ENCODE measurements at regions not wholly inside any gene's neighbourhood (a gene's known extent, or its start where the extent isn't known, plus 50 kb on each side); places are given as distances from the start of the nearest gene placed in this dataset.

DNA sequence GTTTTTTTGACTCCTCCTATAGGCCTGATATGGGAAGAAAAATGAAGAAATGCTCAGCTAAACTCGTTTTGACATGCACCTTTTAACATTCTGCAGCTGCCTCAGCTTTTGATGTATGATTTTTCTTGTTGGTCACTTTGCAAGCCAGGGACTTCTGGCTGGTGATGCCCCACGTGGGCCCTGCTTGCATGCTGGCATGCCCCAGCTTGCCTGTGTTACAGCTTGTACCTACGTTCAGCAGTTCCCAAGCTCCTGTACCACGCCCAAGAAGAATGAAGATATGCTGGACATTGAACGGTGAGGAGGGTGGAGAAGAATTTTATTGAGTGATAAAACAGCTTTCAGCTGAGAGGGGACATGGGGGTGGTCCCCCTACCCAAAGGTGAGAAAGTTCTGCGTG is 245.6 kb upstream of the FZD8 start:
- no peak overlapping the region for H3K4me3 ChIP-seq
- H3K36me3 ChIP-seq, result no peaks in the 10 kb centered on the region
- peaks cover 0 to 29% (median 26%) of the 10 kb centered on the region in 4 donors for H3K4me1 ChIP-seq
- 28 to 65% methylated on average over 6 of the region's 6 CpGs for WGBS, 2 donors
- H3K27me3 ChIP-seq, result no peaks in the 10 kb centered on the region
- TF ChIP-seq POLR2AphosphoS5 (IDR thresholded peaks at IDR 0.05) (no peak), CTCF (IDR thresholded peaks at IDR 0.05) (no peak), POLR2A (IDR thresholded peaks at IDR 0.05) (no peak), EP300 (IDR thresholded peaks at IDR 0.05) (no peak)
- intact Hi-C loops (cut with DNase I), result no loop called here
- DNase-seq, result no peak
- no peaks in the 10 kb centered on the region for H3K9me3 ChIP-seq
- H3K27ac ChIP-seq, result no peak overlapping the region

- no peak overlapping the region for H3K4me3 ChIP-seq
- H3K27me3 ChIP-seq, result no peaks in the 10 kb centered on the region
- no peak overlapping the region for H3K27ac ChIP-seq
- intact Hi-C loops (cut with DNase I), result no loop called here
- H3K36me3 ChIP-seq, result no peaks in the 10 kb centered on the region
- H3K4me1 ChIP-seq, result peaks cover 0 to 11% (median 10%) of the 10 kb centered on the region in 4 donors
- WGBS, 2 donors, result 48 to 74% methylated on average over 5 of the region's 5 CpGs
- DNase-seq, result no peak
- TF ChIP-seq POLR2AphosphoS5 (IDR thresholded peaks at IDR 0.05), result no peak
- no peak for TF ChIP-seq EP300 (IDR thresholded peaks at IDR 0.05)
- no peak for TF ChIP-seq POLR2A (IDR thresholded peaks at IDR 0.05)
- TF ChIP-seq CTCF (IDR thresholded peaks at IDR 0.05), result no peak
- no peaks in the 10 kb centered on the region for H3K9me3 ChIP-seq
These were observed 243.0 kb upstream of the FZD8 start for GRCh38 chr10:35885076-35885475.

GRCh38 chr10:35884657-35885071 is 242.6 kb upstream of the FZD8 start:
- Histone ChIP-seq H3K4me3 (no peak overlapping the region), H3K27ac (no peak overlapping the region), H3K9me3 (no peaks in the 10 kb centered on the region), H3K36me3 (no peaks in the 10 kb centered on the region), H3K4me1 (peaks cover 0 to 7% (median 6%) of the 10 kb centered on the region in 4 donors), H3K27me3 (no peaks in the 10 kb centered on the region)
- no peak for DNase-seq
- TF ChIP-seq CTCF (IDR thresholded peaks at IDR 0.05) (no peak), POLR2AphosphoS5 (IDR thresholded peaks at IDR 0.05) (no peak), POLR2A (IDR thresholded peaks at IDR 0.05) (no peak), EP300 (IDR thresholded peaks at IDR 0.05) (no peak)
- 43 to 70% methylated on average over 9 of the region's 9 CpGs for WGBS, 2 donors
- intact Hi-C loops (cut with DNase I), result no loop called here

DNA sequence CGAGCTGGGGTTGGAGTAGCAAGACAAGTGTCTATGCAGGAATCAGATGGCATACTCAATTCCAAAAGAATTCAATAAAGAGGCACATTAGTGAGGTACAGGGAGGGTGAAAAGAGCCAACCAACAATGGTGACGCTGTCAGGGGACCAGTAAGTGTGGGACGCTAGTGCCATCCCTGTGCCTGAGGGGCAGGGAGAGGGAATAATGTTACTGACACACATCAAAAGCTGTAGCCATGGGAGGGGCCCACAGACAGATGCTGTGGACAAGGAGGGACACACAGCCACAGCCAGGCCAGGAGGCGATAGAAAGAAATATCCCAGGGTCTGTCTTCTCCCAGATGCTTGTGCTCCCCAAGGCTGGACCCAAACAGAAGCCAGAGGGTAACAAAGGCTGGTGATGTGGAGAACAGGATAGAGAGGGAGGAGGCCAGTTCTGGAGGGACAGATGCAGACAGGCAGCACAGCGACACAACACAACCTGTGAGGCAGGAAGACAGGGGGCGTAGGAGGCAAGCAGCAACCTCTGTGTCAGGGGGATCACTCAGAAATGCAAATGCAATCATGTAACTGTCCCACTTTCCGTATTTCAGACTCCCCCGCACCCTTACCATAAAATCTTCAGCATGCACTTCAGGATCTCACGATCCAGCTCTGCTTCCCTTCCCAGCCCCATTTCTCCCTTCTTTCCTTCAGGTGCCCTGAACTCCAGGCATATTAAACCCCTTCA is 240.5 kb upstream of the FZD8 start:
- no peak for TF ChIP-seq POLR2AphosphoS5 (IDR thresholded peaks at IDR 0.05)
- no peak for TF ChIP-seq POLR2A (IDR thresholded peaks at IDR 0.05)
- TF ChIP-seq EP300 (IDR thresholded peaks at IDR 0.05), result no peak
- no peak for TF ChIP-seq CTCF (IDR thresholded peaks at IDR 0.05)
- no peaks in the 10 kb centered on the region for H3K9me3 ChIP-seq
- no peak overlapping the region for H3K4me3 ChIP-seq
- no peaks in the 10 kb centered on the region for H3K4me1 ChIP-seq
- H3K36me3 ChIP-seq, result no peaks in the 10 kb centered on the region
- no peaks in the 10 kb centered on the region for H3K27me3 ChIP-seq
- no peak overlapping the region for H3K27ac ChIP-seq
- intact Hi-C loops (cut with DNase I), result no loop called here
- 93 to 96% methylated on average over 9 of the region's 9 CpGs for WGBS, 2 donors
- no peak for DNase-seq

DNA sequence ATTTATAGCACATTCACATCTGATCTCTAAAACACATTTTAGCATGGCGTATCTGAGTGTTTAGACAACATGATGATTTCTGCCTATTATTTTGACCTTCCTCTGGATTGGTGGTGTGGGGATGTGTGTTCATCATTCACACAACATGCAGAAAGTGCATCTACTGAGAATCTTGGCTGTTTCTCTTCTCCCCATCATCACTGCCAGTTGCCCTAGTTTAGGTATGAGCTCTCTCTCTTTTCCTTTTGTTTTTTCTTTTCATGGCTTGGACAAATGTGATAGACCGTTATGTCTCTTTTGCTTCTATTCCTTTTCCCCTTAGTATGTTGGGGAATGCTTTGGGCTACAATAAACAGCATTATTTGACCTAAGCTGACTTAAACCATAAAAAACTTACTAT is 239.2 kb upstream of the FZD8 start:
- no peaks in the 10 kb centered on the region for H3K9me3 ChIP-seq
- H3K36me3 ChIP-seq, result no peaks in the 10 kb centered on the region
- 95 to 97% methylated on average over 2 of the region's 2 CpGs for WGBS, 2 donors
- no peak for DNase-seq
- TF ChIP-seq CTCF (IDR thresholded peaks at IDR 0.05) (no peak), POLR2A (IDR thresholded peaks at IDR 0.05) (no peak), POLR2AphosphoS5 (IDR thresholded peaks at IDR 0.05) (no peak), EP300 (IDR thresholded peaks at IDR 0.05) (no peak)
- no peak overlapping the region for H3K4me3 ChIP-seq
- intact Hi-C loops (cut with DNase I), result no loop called here
- H3K27me3 ChIP-seq, result no peaks in the 10 kb centered on the region
- H3K27ac ChIP-seq, result no peak overlapping the region
- H3K4me1 ChIP-seq, result peaks cover 0 to 4% (median 2%) of the 10 kb centered on the region in 4 donors
